ENCODE measurements at regions not wholly inside any gene's neighbourhood (a gene's known extent, or its start where the extent isn't known, plus 50 kb on each side); places are given as distances from the start of the nearest gene placed in this dataset.

- Histone ChIP-seq H3K27ac (no peak overlapping the region), H3K4me3 (no peak overlapping the region), H3K4me1 (no peaks in the 10 kb centered on the region), H3K9me3 (no peaks in the 10 kb centered on the region), H3K36me3 (ENCODE audit: low read depth, missing control alignments) (no peaks in the 10 kb centered on the region), H3K27me3 (no peaks in the 10 kb centered on the region)
- intact Hi-C loops (cut with DNase I; ENCODE audit: low total_unique reads), result no loop called here
- WGBS, 2 donors, result 73 to 74% methylated on average over 9 of the region's 9 CpGs
- TF ChIP-seq CTCF (IDR thresholded peaks at IDR 0.05) (no peak), POLR2A (IDR thresholded peaks at IDR 0.05) (no peak)
- no peak for DNase-seq
These were observed 50.1 kb upstream of the LMTK2 start for GRCh38 chr7:98056580-98056979.
